G401 (cell line): ENCODE measurements at regions not wholly inside any gene's neighbourhood (a gene's known extent, or its start where the extent isn't known, plus 50 kb on each side); places are given as distances from the start of the nearest gene placed in this dataset.
A peak's percentile ranks its signal among the peaks of the same experiment; 100 is the strongest.
"Not testable (repeated sequence)": the region's sequence is repeated elsewhere in the genome, so short reads cannot be mapped to it uniquely, and the experiment has no call there.

Experiments
- DNase-seq: peaks from one replicate; pipeline ENCODE4 v3.0.0-alpha.2; 2015; ENCODE audit warnings: low spot score
- in situ Hi-C: cut with HindIII; loops from 2 replicates; pipeline ENCODE4 v1.10.0; 2016; ENCODE audit warnings: low sequenced_read_pairs, mixed read lengths

DNA sequence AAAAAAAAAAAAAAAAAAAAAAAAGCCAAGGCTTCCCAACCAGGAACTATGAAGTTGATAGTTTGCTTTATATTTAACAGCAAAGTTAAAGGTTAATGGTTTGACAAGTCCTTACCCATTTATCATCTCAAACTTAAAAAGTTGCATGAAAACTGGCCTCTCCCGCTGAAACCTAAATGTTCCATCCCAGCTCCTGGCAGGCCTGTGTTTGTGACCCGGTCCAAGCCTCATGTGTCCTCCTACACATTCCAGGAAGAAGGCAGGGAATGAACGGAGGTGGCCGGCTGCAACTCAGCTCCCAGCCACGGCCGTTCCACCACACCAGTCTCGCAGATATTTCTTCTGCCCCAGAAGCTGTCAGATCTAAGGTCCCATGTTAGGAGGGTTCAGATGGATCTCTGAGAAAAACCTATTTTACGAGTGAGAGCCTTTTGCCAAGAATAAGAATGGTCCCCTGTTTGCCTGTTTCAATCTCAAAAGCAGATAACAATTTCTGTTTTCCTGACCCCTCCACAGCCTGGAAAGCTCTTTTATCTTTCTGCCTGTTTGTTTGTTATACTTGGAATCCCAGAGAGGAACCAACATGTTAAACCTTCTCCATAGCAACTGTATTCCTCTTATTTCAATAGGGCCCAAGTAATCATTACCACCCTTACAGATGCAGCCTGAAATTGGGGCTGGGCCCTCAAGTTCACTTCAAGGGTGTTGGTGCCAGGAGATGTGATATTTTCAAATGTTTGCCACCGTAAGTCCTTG lies 56.5 kb downstream of the KCTD12 start:
- DNase-seq = no peak
- in situ Hi-C loops = no loop called here

DNA sequence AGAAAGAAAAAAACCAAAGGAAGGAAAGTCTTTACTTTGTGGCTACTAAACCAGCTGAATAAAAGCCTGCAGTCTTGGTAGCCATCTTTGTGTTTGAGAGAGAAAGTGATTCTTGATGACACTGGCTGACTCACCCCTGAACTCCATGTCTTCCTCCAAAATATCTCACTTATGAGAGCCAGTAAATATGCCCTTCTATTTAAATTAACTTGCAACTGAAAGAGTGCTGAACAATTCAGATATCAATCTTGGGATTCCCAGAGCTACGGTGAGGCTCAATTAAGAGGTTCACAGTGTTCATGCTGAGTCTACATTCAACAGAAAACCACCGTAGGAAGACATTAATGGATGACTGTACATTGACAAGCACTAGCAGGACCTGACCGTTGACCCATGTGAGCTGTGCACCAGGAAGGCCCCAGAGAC lies 57.9 kb downstream of the KCTD12 start:
- in situ Hi-C loops = no loop called here
- no peak for DNase-seq

DNA sequence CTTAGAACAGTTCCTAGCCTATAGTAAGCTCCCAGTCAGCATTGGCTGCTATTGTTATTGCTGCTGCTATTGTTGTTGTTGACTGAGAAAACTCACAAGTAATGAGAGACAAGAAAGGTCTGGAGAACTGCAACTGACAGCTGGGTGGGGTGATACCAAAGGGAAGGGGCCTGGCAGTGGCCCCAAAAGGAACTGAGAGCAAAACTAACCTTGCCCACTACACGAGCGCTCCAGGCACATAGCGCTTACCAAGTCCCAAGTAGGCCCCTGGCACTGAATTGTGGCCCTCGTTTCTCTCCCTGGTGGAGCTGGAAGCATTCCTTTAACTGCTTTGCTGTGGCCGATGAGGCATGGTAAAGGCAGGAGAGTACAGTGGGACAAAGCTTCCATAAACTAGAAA lies 59.7 kb downstream of the KCTD12 start:
- in situ Hi-C loops = no loop called here
- DNase-seq = no peak

DNA sequence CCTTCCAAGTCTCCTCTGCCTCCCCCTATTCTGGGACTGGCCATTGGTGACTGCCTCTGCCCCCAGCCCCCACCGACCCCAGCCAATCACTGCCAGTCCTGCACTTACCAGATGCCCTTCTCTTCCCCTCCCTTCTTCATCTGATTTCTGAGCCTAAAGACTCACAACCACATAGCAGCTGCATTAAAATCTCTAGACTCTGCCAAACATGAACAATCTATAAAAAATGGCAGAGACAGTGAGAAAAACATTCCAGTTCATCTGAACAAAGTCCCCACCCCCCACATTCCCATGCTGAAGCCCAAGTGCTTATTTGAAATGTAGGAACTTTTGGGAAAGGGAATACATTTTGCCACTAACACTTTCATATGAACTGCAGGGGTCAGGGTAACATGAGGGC lies 60.8 kb downstream of the KCTD12 start:
- in situ Hi-C loops = no loop called here
- no peak for DNase-seq

DNA sequence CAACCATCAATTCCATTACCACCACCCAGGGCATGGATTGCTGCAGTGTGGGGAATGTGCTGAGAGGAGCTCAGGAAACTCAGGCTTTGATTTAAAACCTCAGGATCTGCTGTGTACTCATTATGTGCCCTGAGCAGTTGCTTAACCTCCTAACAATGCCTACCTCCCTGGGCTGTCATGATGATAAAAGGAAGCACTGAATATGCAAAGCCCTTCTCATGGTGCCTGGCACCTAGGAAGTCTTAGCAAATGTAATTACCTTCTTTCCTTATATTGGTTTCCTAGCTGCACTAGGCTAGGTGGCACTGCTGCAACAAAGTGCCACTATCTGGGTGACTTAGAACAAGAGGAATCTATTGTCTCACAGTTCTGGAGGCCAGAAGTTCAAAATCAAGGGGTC lies 62.2 kb downstream of the KCTD12 start:
- DNase-seq = no peak
- in situ Hi-C loops = no loop called here

DNA sequence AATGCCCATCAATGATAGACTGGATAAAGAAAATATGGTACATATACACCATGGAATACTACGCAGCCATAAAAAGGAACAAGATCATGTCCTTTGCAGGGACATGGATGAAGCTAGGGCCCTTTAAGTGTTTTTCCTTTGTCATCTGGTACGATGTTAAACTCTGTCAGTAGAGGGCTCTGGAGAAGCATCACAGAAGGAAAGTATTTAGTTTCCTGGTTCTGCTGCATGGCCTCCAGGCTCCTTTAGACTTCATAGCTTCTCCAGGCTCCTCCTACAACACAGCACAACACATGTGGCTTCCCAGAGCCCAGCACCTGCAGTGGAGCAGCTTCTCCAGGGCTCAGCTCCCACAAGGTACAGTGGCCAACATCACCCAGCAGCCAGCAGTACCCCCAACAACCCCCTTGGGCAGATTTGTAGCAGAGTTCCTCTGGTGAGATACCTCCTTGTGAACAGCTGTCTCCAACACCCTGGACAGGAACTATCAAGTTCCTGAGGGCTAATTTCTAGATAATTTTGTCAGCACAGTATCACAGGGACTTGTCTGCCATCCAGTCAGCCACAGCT lies 63.4 kb downstream of the KCTD12 start:
- DNase-seq = no peak
- in situ Hi-C loops = no loop called here

DNA sequence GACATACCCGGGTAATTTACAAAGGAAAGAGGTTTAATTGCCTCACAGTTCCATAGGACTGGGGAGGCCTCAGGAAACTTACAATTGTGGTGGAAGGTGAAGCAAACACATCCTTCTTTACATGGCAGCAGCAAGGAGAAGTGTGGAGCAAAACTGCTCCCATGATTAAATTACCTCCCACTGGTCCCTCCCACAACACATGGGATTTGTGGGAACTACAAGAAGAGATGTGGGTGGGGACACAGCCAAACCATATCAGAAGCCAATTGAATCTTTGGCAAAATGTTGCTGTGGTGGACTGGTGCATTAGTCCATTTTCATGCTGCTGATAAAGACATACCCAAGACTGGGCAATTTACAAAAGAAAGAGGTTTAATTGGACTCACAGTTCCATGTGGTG lies 65.0 kb downstream of the KCTD12 start:
- DNase-seq, in situ Hi-C loops: not testable (repeated sequence)

DNA sequence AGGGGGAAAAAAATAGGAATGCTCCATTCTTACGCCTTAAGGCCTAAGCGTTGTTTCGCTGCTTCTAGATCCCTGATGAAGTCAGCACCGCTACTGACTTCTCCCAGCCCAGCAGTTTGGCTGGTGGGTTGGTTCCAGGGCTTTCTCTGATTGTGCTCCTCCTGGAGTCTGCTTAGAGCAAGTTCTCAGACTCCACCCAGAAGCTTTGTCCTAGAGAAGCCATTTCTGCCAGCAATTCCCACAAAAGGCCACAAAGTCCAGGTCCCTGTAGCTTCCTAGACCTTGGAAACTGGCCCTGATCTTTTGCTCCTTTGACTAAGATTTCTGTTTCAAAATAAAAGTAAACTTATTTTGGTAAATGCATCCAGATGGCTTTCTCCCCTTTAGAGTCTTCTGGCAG lies 65.4 kb downstream of the KCTD12 start:
- DNase-seq = no peak
- in situ Hi-C loops = no loop called here

DNA sequence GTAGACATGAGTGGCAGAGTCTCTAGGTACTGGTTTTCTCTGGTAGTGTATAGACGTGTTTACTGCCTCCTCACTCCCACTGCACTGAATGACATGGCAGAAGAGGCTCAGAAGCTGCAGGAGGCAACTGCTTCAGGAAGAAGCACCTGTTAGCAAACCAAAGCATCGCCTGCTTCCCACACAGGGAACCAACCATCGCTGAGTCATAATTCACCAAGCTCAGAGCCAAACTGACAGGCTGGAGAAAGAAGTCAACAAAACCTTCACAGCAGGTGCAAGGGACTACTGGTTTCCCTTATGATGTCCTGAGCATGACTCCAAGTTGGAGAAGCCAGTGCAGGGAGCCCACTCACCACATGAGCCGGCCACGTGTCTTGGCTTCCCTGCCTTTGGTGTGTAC lies 69.8 kb downstream of the KCTD12 start:
- in situ Hi-C loops = no loop called here
- peak; percentile 84 for DNase-seq

DNA sequence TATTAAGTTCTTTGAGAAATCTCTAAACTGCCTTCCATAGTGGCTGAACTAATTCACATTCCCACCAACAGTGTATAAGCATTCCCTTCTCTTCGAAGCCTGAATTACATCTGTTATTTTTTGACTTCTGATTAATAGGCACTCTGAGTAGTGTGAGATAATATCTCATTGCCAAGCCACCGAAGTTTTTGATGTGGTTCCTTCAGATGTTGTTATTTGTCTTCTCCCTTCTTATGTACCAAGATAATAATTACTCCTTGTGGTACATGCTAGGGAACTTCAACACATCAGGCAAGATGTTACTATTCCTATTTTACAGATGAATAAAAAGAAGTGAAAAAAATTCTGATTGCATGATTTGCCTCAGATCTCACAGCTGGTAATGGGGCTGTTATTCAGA lies 70.9 kb downstream of the KCTD12 start:
- DNase-seq = no peak
- in situ Hi-C loops = no loop called here

DNA sequence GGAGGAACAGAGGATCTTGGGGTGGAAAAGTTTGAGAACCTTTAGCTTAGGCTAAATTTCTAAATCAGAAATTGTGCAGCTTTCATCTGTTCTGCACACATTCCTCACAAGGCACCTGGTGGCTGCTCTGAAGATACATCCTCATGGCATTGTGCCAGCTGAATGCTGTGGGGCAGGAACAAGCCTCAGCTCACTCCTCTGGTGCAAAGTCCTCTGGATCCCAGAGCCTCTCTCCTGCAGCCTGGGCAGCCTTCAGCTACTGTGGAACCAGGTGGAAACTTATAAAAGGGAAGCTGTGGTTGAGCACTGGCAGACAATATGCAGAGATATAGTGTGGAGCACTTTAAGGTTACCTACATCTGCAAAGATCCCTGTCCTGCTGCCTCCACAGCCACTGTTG lies 72.3 kb downstream of the KCTD12 start:
- in situ Hi-C loops = no loop called here
- DNase-seq = peak; percentile 30

DNA sequence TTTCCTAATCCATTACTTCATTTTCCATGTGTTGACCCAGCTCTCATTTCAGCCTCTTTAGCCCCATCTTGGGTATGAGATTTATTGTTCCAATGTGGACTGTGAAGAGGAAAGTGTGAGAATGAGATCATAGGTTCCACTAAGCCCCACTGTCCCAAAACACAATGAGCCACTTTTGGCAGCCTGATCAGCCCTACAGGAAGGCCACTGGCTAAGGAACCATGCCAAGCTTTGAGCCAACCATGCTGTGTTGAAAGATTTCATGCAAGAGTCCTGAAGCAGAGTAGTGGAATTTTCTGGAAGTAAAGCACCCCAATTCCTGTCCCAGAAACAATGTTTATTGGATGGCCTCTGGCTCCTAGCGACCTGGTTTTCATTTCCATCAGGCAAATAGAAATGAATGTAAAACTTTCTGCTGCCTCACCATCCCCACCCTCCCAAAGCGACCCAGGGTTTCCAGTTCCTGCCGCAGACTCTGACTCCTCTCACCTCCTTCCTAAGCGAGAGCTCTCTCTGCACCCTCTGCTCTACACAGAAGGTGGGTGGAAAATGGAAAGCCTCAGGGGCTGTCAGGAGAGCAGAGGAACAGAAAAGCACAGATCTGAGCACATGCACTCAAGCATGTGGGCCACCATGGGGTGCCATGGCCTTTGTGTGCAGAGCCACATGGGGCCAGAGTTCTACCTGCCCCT lies 73.1 kb downstream of the KCTD12 start:
- in situ Hi-C loops = no loop called here
- peak; percentile 83 for DNase-seq

DNA sequence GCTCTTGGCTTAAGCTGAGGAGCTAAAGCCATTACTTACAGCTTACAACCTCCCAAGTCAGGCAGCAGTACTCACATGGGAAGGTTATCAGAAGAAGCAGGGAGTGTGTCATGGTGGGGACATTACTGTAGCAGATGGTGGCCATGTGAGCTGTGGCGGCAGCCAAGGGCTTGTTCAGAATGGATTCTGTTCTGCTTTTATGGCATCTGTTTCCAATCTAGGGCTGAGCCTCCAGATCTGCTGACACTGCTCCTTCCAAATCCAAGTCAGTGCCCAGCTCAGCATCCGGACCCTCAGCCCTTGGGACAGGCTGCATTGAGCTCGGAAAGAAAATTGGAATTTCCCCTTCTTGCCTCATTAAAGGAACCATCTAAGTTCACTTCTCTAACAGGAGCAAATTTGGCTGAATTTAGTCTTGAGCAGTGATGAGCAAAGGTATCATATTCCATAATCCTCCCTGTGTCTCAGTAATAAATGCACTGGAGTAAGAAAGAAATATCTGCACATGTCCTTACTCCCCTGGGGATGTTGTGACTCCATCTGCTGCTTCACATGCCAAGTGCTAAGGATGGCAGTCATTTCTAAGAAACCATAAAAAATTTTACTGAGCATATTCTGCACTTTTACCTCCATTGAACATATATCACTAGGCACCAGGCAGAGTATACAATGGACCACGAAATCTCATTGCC lies 73.9 kb downstream of the KCTD12 start:
- peak; percentile 95 for DNase-seq
- in situ Hi-C loops = no loop called here

DNA sequence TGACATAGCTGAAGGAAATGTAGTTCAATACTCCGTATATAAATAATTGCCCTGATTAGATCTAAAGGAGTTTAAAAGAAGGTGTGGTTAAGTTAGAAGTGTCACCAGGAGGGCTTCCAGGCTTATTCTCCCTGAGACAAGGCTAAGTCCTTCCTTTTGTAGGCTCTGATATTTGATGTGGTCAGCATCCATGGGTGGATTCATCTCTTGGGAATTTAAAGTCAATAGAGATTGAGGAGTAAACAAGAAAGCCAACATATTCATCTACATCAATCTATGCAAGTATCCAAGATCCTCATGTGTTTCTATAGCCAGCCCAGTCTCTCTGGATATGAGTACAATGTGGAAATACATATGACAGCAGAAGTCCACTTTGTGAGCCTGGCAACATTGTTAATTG lies 76.8 kb downstream of the KCTD12 start:
- in situ Hi-C loops = no loop called here
- no peak for DNase-seq

DNA sequence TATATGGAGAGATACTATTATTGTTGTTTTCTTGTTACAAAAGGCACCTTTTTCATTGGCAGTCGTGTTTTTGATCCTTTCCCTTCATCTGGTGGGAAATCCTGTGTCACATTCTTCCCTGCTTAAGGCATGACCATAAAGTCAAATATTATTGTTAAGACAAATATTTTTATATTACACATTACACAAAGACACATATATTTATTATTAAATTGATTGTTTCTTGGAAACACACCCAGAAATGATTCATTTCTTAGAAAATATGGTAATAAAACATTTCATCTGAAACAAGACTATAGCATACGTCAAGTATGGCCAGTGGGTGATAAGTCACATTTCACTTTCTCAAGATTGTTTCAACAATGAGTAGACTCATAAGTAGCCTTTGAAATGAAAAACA lies 77.3 kb downstream of the KCTD12 start:
- DNase-seq = no peak
- in situ Hi-C loops = no loop called here

DNA sequence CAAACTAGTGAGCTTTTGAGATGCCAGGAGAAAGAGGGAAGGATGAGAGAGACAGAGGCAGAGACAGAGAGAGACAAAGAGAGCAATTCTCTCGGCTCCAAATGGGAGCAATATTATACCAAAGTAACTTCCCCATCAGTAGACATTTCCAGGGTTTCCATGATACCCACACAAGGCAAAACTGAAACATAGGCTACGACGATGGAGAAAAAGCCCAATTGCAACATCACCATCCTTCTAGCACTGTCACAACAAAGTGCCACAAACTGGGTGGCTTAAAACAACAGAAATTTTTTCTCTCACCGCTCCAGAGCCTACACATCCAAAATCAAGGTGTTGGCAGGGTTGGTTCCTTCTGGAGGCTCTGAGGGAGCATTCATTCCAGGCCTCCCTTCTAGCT lies 81.4 kb downstream of the KCTD12 start:
- DNase-seq = no peak
- in situ Hi-C loops = no loop called here

DNA sequence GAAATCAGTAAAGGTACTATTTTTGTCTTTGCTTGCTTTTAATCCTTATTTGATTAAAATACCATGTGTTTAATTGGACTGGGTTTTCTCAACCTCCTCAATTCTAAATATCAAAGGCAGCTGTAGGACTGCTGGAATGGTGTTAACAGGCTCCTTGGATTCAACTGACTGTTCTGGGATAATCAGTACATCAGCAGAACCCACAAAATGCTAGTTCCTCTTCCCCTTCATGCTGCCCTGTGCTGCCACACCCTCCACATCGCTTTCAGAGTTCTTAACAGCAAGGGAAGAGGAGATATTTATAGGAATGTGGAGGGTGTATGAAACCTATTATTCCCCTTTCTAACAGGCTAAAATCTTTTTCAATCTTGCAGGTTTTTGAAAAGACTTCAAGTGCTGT lies 82.4 kb downstream of the KCTD12 start:
- in situ Hi-C loops = no loop called here
- DNase-seq = no peak

DNA sequence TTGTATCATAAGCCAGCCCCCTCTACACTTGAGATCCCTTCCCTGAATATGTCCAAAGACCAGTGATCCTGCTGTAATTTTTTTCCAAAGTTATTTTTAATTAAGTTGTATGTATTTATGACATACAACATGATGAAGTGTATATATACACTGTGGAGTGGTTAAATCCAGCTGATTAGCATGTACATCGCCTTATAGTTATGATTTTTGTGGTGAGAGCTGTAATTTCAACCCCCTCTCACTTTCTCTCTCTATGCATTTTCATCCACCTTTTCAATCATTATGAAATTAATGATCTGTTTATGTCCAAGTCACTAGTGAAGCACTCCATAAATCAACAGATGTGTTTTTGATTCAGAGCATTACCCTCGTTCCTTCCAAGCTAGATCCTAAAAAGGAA lies 85.3 kb downstream of the KCTD12 start:
- DNase-seq = no peak
- in situ Hi-C loops = no loop called here

DNA sequence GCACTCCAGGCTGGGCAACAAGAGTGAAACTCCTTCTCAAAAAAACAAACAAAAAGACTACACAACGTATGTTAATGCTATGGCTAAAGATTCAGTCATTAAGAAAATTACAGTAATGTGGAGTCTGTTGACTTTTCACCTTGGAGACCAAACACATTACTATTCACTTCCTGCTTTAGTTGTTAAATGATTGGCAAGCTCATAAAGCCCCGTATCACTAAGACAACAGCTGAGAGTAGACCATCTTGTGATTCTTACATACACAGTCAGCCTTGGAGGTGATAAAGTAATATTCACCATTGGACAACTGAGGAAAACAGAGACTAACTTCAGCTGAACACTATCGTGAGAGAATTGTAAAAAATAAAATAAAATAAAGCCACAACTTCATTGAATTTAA lies 86.5 kb downstream of the KCTD12 start:
- DNase-seq = no peak
- in situ Hi-C loops = no loop called here

DNA sequence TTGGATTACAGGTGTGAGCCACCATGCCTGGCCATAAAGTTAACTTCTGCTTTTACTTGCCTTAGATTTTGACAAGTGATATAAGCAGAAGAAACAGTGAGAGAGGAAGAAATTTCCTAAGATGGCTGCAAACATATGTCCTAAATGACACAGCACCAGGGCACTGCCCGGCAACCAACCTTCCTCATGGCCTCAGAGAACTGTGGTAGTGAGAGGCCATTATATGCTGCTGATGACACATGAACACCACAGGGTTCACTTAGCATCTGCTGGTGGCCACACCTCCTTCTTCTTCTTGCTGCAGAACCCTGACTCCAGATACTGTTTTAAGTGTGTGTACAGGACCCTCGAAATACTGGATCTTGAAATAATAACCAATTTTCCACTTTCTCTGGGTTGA lies 88.2 kb downstream of the KCTD12 start:
- in situ Hi-C loops = no loop called here
- no peak for DNase-seq
